HCT116 (cell line): ENCODE measurements at regions not wholly inside any gene's neighbourhood (a gene's known extent, or its start where the extent isn't known, plus 50 kb on each side); places are given as distances from the start of the nearest gene placed in this dataset.

Experiments used
- ATAC-seq: fragments of 200-7000 bp; cut with Tn5 transposase; 2 replicates; pipeline ENCODE4 v1.9.1; 2020; ENCODE audit warnings: mild to moderate bottlenecking, moderate library complexity
- BruUV-seq: library from RNA; stranded (reverse); fragments of 400-500 nt; replicated peaks from 2 replicates; lab custom pipeline; 2021; lab: Mats Ljungman, UMichigan
- CTCF ChIA-PET: fragments of 300-600 bp; sonication (Branson Sonifier 250); formaldehyde crosslinking; loops from one replicate; lab custom pipeline; 2021; ENCODE audit warnings: antibody characterized with exemption; lab: Charles Lee
- POLR2A ChIA-PET: fragments of 300-600, 350-600 bp; sonication (Branson Sonifier 250); formaldehyde crosslinking; loops from one replicate; lab custom pipeline; 2021; ENCODE audit warnings: antibody characterized with exemption; lab: Charles Lee
- RAD21 ChIA-PET, 2 experiments: fragments of 300-600 bp; sonication (Branson Sonifier 250); formaldehyde crosslinking; loops; one replicate each; lab custom pipeline; 2023; ENCODE audit warnings: low total read pairs in 2 of 2; ENCODE audit not compliant: uncharacterized antibody in 2 of 2, unreplicated experiment in 2 of 2, low non-redundant PET in 1 of 2; lab: Charles Lee
- DNase-seq: peaks from one replicate; pipeline ENCODE4 v3.0.0-alpha.2; 2010; ENCODE audit warnings: low read depth, low spot score
- H2AFZ ChIP-seq: fragments of 200-600 bp; shearing (Covaris generic), sonication (generic); 2 replicates; pipeline ENCODE4 v1.6.1; 2017; ENCODE audit warnings: low read depth, mixed run types, mixed read lengths, antibody characterized with exemption, low read length; ENCODE audit not compliant: poor library complexity, severe bottlenecking
- H3K27ac ChIP-seq: 2 replicates; pipeline ENCODE4 v1.5.1; 2012; ENCODE audit warnings: low read depth, low read length
- H3K27me3 ChIP-seq: fragments of 200-600 bp; sonication (generic); 2 replicates; pipeline ENCODE4 v1.6.1; 2016; ENCODE audit warnings: mixed run types, low read length, mixed read lengths; ENCODE audit not compliant: insufficient read depth
- H3K36me3 ChIP-seq, 2 experiments: fragments of 200-500 bp in 1 of 2; fragments of 200-600 bp in 1 of 2; sonication (Bioruptor generic) in 1 of 2; sonication (generic) in 1 of 2; 2 replicates each; pipeline versions ENCODE4 v1.5.1 to v1.6.1; 2014 to 2016; ENCODE audit warnings: low read length in 2 of 2, inconsistent platforms in 1 of 2, mixed read lengths in 1 of 2, mixed run types in 1 of 2; ENCODE audit not compliant: insufficient read depth in 2 of 2, control insufficient read depth in 1 of 2
- H3K4me1 ChIP-seq, 2 experiments: fragments of 200-600 bp in 1 of 2; sonication (generic) in 1 of 2; 2 replicates each; pipeline versions ENCODE4 v1.5.1 to v1.6.1; 2012 to 2017; ENCODE audit warnings: low read length in 2 of 2, inconsistent platforms in 1 of 2, mild to moderate bottlenecking in 1 of 2, mixed read lengths in 1 of 2, mixed run types in 1 of 2, moderate library complexity in 1 of 2; ENCODE audit not compliant: insufficient read depth in 2 of 2, control insufficient read depth in 1 of 2
- H3K4me2 ChIP-seq: fragments of 200-600 bp; sonication (generic); 2 replicates; pipeline ENCODE4 v1.6.1; 2017; ENCODE audit warnings: mixed run types, low read length, mixed read lengths
- H3K4me3 ChIP-seq, 2 experiments: fragments of 200-600 bp in 1 of 2; sonication (generic) in 1 of 2; replicated peaks in 1 of 2; 2 replicates each; pipeline ENCODE4 v1.5.1; 2011 to 2016; ENCODE audit warnings: low read length in 2 of 2, control low read depth in 1 of 2, low read depth in 1 of 2, mild to moderate bottlenecking in 1 of 2, mixed read lengths in 1 of 2, mixed run types in 1 of 2
- H3K79me2 ChIP-seq: fragments of 200-600 bp; sonication (generic); 2 replicates; pipeline ENCODE4 v1.6.1; 2017; ENCODE audit warnings: mild to moderate bottlenecking, mixed run types, low read length, moderate library complexity, mixed read lengths; ENCODE audit not compliant: insufficient read depth
- H3K9ac ChIP-seq: fragments of 200-600 bp; sonication (generic); 2 replicates; pipeline ENCODE4 v1.6.1; 2016; ENCODE audit warnings: low read length, mixed read lengths
- H3K9me2 ChIP-seq: fragments of 200-600 bp; sonication (generic), shearing (Covaris generic); 2 replicates; pipeline ENCODE4 v1.6.1; 2017; ENCODE audit warnings: mixed run types, mild to moderate bottlenecking, moderate library complexity; ENCODE audit not compliant: insufficient read depth
- H3K9me3 ChIP-seq, 2 experiments: fragments of 200-500 bp in 1 of 2; fragments of 200-600 bp in 1 of 2; sonication (Bioruptor generic) in 1 of 2; sonication (generic) in 1 of 2; 2 replicates each; pipeline ENCODE4 v1.6.1; 2014 to 2017; ENCODE audit warnings: low read length in 2 of 2, mixed read lengths in 2 of 2, inconsistent platforms in 1 of 2, low read depth in 1 of 2, mild to moderate bottlenecking in 1 of 2, mixed run types in 1 of 2, moderate library complexity in 1 of 2; ENCODE audit not compliant: control insufficient read depth in 1 of 2, insufficient read depth in 1 of 2
- H4K20me1 ChIP-seq: fragments of 200-600 bp; sonication (generic), shearing (Covaris generic); 2 replicates; pipeline ENCODE4 v1.6.1; 2017; ENCODE audit warnings: mixed run types, mild to moderate bottlenecking, moderate library complexity; ENCODE audit not compliant: insufficient read depth
- EGR1 ChIP-seq: IDR thresholded peaks from 2 replicates; pipeline ENCODE4 v1.6.1; 2012; ENCODE audit warnings: low read depth
- ELF1 ChIP-seq: IDR thresholded peaks from 2 replicates; pipeline ENCODE4 v1.6.1; 2012; ENCODE audit warnings: low read depth, borderline replicate concordance
- EZH2 ChIP-seq: fragments of 200-600 bp; sonication (generic); IDR thresholded peaks from 2 replicates; pipeline ENCODE4 v1.6.1; 2017; ENCODE audit warnings: antibody characterized with exemption, mixed run types
- EZH2phosphoT487 ChIP-seq: fragments of 200-600 bp; IDR thresholded peaks from 2 replicates; pipeline ENCODE4 v1.6.1; 2018; ENCODE audit warnings: antibody characterized with exemption, borderline replicate concordance
- FOSL1 ChIP-seq: IDR thresholded peaks from 2 replicates; pipeline ENCODE4 v1.6.1; 2012; ENCODE audit warnings: low read depth
- POLR2A ChIP-seq: IDR thresholded peaks from 2 replicates; pipeline ENCODE4 v1.7.0; 2011; ENCODE audit warnings: borderline replicate concordance; ENCODE audit not compliant: insufficient read depth, insufficient read length; ENCODE audit errors: extremely low read depth
- POLR2AphosphoS5 ChIP-seq: IDR thresholded peaks from 2 replicates; pipeline ENCODE4 v1.6.1; 2011; ENCODE audit warnings: mild to moderate bottlenecking, low read depth, low read length, moderate library complexity
- RAD21 ChIP-seq: IDR thresholded peaks from 2 replicates; pipeline ENCODE4 v1.6.1; 2012; ENCODE audit warnings: low read depth, mild to moderate bottlenecking
- SIN3A ChIP-seq: IDR thresholded peaks from 2 replicates; pipeline ENCODE4 v1.6.1; 2012; ENCODE audit warnings: low read depth
- SP1 ChIP-seq: IDR thresholded peaks from 2 replicates; pipeline ENCODE4 v1.6.1; 2012; ENCODE audit warnings: low read depth
- SRF ChIP-seq: IDR thresholded peaks from 2 replicates; pipeline ENCODE4 v1.6.1; 2012; ENCODE audit warnings: low read depth
- TCF7L2 ChIP-seq: IDR thresholded peaks from 2 replicates; pipeline ENCODE4 v1.7.0; 2011; ENCODE audit warnings: borderline replicate concordance, inconsistent platforms; ENCODE audit not compliant: insufficient read depth, insufficient read length; ENCODE audit errors: extremely low read depth
- YY1 ChIP-seq: IDR thresholded peaks from 2 replicates; pipeline ENCODE4 v1.6.1; 2011; ENCODE audit warnings: low read length, low read depth, moderate library complexity, mild to moderate bottlenecking; ENCODE audit not compliant: insufficient replicate concordance; ENCODE audit errors: extremely low read depth
- ZFX ChIP-seq: fragments of 450-650 bp; IDR thresholded peaks from 2 replicates; pipeline ENCODE4 v1.6.1; 2017
- ZNF274 ChIP-seq: fragments of 200-500 bp; sonication (Bioruptor generic); IDR thresholded peaks from 2 replicates; pipeline ENCODE4 v1.6.1; 2014; ENCODE audit warnings: mild to moderate bottlenecking, low read depth, low read length, inconsistent platforms
- intact Hi-C: fragments of 100-400 bp; cut with micrococcal nuclease; formaldehyde crosslinking; loops from 2 replicates; pipeline ENCODE4 v1.10.0; 2022
- TF ChIP-seq, protein P1 (sequence below): IDR thresholded peaks from 2 replicates; pipeline ENCODE4 v1.6.1; 2012
- TF ChIP-seq, protein P2 (sequence below): IDR thresholded peaks from 2 replicates; pipeline ENCODE4 v1.6.1; 2012; ENCODE audit warnings: low read depth

DNA sequence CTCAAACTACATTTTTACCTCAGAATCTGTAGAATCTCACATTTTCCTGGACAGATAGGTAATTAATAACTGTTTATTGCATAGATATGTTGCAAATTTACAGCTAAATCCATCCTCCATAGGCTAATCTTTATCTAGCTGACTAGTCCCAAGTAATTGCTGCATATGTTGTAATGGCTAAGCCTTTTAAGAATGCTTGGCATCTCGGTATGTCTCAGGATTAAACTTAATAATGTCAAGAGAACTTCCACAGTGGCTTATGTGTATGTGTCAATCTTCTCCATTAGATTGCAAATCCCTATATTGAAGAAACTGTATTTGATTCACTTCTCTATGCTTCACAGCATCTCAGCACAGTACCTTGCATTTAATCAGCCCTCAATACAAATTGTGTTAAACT, 131.9 kb downstream of the PRDM9 start:
- intact Hi-C loops: no loop called here
- Histone ChIP-seq H3K4me2 (no peak overlapping the region), H3K27ac (no peak overlapping the region), H3K36me3 (no peaks in the 10 kb centered on the region), H3K4me1 (no peaks in the 10 kb centered on the region), H3K79me2 (no peaks in the 10 kb centered on the region), H3K9me2 (no peaks in the 10 kb centered on the region), H3K9ac (no peak overlapping the region), H3K9me3 (peaks cover 4 to 16% of the 10 kb centered on the region in 2 experiments; a peak in 2 of 4 replicates), H3K4me3 (no peak overlapping the region), H2AFZ (no peak overlapping the region), H4K20me1 (no peaks in the 10 kb centered on the region)
- RAD21 ChIA-PET: no interaction called here
- ATAC-seq (no peak), DNase-seq (no peak)
- no peak for TF ChIP-seq POLR2A
- TF ChIP-seq RAD21: no peak
- TF ChIP-seq EZH2: no peak
- no peak for TF ChIP-seq SRF
- no peak for TF ChIP-seq SP1
- TF ChIP-seq POLR2AphosphoS5: no peak
- no peak for TF ChIP-seq ELF1
- TF ChIP-seq, protein P1, sequence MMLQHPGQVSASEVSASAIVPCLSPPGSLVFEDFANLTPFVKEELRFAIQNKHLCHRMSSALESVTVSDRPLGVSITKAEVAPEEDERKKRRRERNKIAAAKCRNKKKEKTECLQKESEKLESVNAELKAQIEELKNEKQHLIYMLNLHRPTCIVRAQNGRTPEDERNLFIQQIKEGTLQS: no peak
- no peak for TF ChIP-seq YY1
- no peak for TF ChIP-seq EGR1
- no peak for TF ChIP-seq ZFX
- no peak for TF ChIP-seq TCF7L2
- no peak for TF ChIP-seq EZH2phosphoT487
- TF ChIP-seq, protein P2, sequence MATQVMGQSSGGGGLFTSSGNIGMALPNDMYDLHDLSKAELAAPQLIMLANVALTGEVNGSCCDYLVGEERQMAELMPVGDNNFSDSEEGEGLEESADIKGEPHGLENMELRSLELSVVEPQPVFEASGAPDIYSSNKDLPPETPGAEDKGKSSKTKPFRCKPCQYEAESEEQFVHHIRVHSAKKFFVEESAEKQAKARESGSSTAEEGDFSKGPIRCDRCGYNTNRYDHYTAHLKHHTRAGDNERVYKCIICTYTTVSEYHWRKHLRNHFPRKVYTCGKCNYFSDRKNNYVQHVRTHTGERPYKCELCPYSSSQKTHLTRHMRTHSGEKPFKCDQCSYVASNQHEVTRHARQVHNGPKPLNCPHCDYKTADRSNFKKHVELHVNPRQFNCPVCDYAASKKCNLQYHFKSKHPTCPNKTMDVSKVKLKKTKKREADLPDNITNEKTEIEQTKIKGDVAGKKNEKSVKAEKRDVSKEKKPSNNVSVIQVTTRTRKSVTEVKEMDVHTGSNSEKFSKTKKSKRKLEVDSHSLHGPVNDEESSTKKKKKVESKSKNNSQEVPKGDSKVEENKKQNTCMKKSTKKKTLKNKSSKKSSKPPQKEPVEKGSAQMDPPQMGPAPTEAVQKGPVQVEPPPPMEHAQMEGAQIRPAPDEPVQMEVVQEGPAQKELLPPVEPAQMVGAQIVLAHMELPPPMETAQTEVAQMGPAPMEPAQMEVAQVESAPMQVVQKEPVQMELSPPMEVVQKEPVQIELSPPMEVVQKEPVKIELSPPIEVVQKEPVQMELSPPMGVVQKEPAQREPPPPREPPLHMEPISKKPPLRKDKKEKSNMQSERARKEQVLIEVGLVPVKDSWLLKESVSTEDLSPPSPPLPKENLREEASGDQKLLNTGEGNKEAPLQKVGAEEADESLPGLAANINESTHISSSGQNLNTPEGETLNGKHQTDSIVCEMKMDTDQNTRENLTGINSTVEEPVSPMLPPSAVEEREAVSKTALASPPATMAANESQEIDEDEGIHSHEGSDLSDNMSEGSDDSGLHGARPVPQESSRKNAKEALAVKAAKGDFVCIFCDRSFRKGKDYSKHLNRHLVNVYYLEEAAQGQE: no peak
- no peak for TF ChIP-seq FOSL1
- TF ChIP-seq ZNF274: no peak
- TF ChIP-seq SIN3A: no peak
- TF ChIP-seq, all 23 proteins: peak for 0
- ChIA-PET CTCF (no interaction called here), POLR2A (no interaction called here)
- H3K27me3 ChIP-seq: no peaks in the 10 kb centered on the region
- BruUV-seq: no TSS peak
